Sigmoid colon (tissue), 6 donors: ENCODE measurements at regions not wholly inside any gene's neighbourhood (a gene's known extent, or its start where the extent isn't known, plus 50 kb on each side); places are given as distances from the start of the nearest gene placed in this dataset.

ENCODE experiments used
- DNase-seq: peaks from one replicate; pipeline ENCODE4 v3.0.0-alpha.2; 2019
- H3K27ac ChIP-seq, 4 donors: fragments of 200-600 bp; sonication (generic); one replicate each; pipeline ENCODE4 v1.5.1; 2016 to 2019; ENCODE audit warnings: mild to moderate bottlenecking in 1 of 4
- H3K27me3 ChIP-seq, 3 donors: fragments of 200-600 bp; sonication (generic); one replicate each; pipeline ENCODE4 v1.5.1; 2019; ENCODE audit warnings: mild to moderate bottlenecking in 1 of 3
- H3K36me3 ChIP-seq, 4 donors: fragments of 200-600 bp; sonication (generic); one replicate each; pipeline ENCODE4 v1.5.1; 2016 to 2019
- H3K4me1 ChIP-seq, 4 donors: fragments of 200-600 bp; sonication (generic); one replicate each; pipeline ENCODE4 v1.5.1; 2017 to 2019
- H3K4me3 ChIP-seq, 4 donors: fragments of 200-600 bp; sonication (generic); one replicate each; pipeline ENCODE4 v1.5.1; 2017 to 2019; ENCODE audit warnings: mild to moderate bottlenecking in 2 of 4, moderate library complexity in 1 of 4
- H3K9me3 ChIP-seq, 4 donors: fragments of 200-600 bp in 3 of 4; sonication (generic) in 3 of 4; one replicate each; pipeline versions ENCODE4 v1.5.1 to v1.6.1; 2013 to 2019
- CTCF ChIP-seq, 4 experiments: fragments of 450-650 bp in 3 of 4; fragments of 200-600 bp in 1 of 4; IDR thresholded peaks; one replicate each; pipeline ENCODE4 v1.5.1; 2016 to 2019; ENCODE audit warnings: antibody characterized with exemption in 4 of 4, mild to moderate bottlenecking in 3 of 4, moderate library complexity in 2 of 4
- EP300 ChIP-seq, 4 donors: sonication (generic); formaldehyde crosslinking; IDR thresholded peaks; one replicate each; pipeline ENCODE4 v1.6.1; 2017; ENCODE audit warnings: antibody characterized with exemption in 4 of 4
- POLR2A ChIP-seq, 2 donors: fragments of 450-650 bp; IDR thresholded peaks; one replicate each; pipeline ENCODE4 v1.6.1; 2016; ENCODE audit warnings: antibody characterized with exemption in 2 of 2, mild to moderate bottlenecking in 2 of 2, moderate library complexity in 2 of 2
- POLR2AphosphoS5 ChIP-seq, 4 donors: sonication (generic); formaldehyde crosslinking; IDR thresholded peaks; one replicate each; pipeline ENCODE4 v1.6.1; 2017; ENCODE audit warnings: antibody characterized with exemption in 4 of 4
- WGBS, 2 donors: extraction: QIAGEN DNeasy Blood & Tissue Kit; methylation state at CpG; one replicate each; pipeline ENCODE4 v1.1.7; 2013; 5-methylcytosine and 5-hydroxymethylcytosine counted together
- intact Hi-C: fragments of 100-400 bp; cut with DNase I; formaldehyde crosslinking; loops from one replicate; pipeline ENCODE4 v1.15.1; 2023
- donor health status: healthy with polysubstance abuse.
- donor health status: healthy.

GRCh38 chr2:217008794-217009193 lies 148.9 kb upstream of the TNP1 start:
- Histone ChIP-seq H3K9me3 (no peaks in the 10 kb centered on the region), H3K4me3 (no peak overlapping the region), H3K27ac (no peak overlapping the region), H3K4me1 (peaks cover 0 to 17% (median 0%) of the 10 kb centered on the region in 4 donors), H3K36me3 (no peaks in the 10 kb centered on the region), H3K27me3 (no peaks in the 10 kb centered on the region)
- intact Hi-C loops = no loop called here
- no peak for DNase-seq
- WGBS, 2 donors = 45 to 47% methylated on average over 2 of the region's 2 CpGs
- TF ChIP-seq POLR2A (IDR thresholded peaks at IDR 0.05) = no peak
- TF ChIP-seq CTCF (IDR thresholded peaks at IDR 0.05) = no peak
- no peak for TF ChIP-seq EP300 (IDR thresholded peaks at IDR 0.05)
- no peak for TF ChIP-seq POLR2AphosphoS5 (IDR thresholded peaks at IDR 0.05)

GRCh38 chr2:217006217-217006616 lies 146.4 kb upstream of the TNP1 start:
- WGBS, 2 donors = 62 to 89% methylated on average over 3 of the region's 3 CpGs
- Histone ChIP-seq H3K27me3 (no peaks in the 10 kb centered on the region), H3K27ac (no peak overlapping the region), H3K4me1 (peaks cover 0 to 17% (median 0%) of the 10 kb centered on the region in 4 donors), H3K36me3 (no peaks in the 10 kb centered on the region), H3K4me3 (no peak overlapping the region), H3K9me3 (no peaks in the 10 kb centered on the region)
- TF ChIP-seq POLR2A (IDR thresholded peaks at IDR 0.05) (no peak), POLR2AphosphoS5 (IDR thresholded peaks at IDR 0.05) (no peak), EP300 (IDR thresholded peaks at IDR 0.05) (no peak), CTCF (IDR thresholded peaks at IDR 0.05) (no peak)
- DNase-seq = no peak
- intact Hi-C loops = no loop called here

- H3K27me3 ChIP-seq = no peaks in the 10 kb centered on the region
- TF ChIP-seq EP300 (IDR thresholded peaks at IDR 0.05) (no peak), POLR2A (IDR thresholded peaks at IDR 0.05) (no peak), CTCF (IDR thresholded peaks at IDR 0.05) (no peak), POLR2AphosphoS5 (IDR thresholded peaks at IDR 0.05) (no peak)
- H3K27ac ChIP-seq = peak overlapping the region in 1 of 4 donors; percentile 11
- no peaks in the 10 kb centered on the region for H3K36me3 ChIP-seq
- H3K4me1 ChIP-seq = peaks cover 0 to 17% (median 0%) of the 10 kb centered on the region in 4 donors
- H3K9me3 ChIP-seq = no peaks in the 10 kb centered on the region
- no peak overlapping the region for H3K4me3 ChIP-seq
- DNase-seq = no peak
- 55 to 67% methylated on average over 3 of the region's 3 CpGs for WGBS, 2 donors
- intact Hi-C loops = no loop called here
Measured at GRCh38 chr2:217004656-217005055, 144.8 kb upstream of the TNP1 start.

- H3K27me3 ChIP-seq = no peaks in the 10 kb centered on the region
- no peaks in the 10 kb centered on the region for H3K9me3 ChIP-seq
- intact Hi-C loops = no loop called here
Measured at GRCh38 chr2:217001740-217002139, 141.9 kb upstream of the TNP1 start.

More at GRCh38 chr2:217001740-217002139, 141.9 kb upstream of the TNP1 start:
- 77 to 82% methylated on average over 2 of the region's 2 CpGs for WGBS, 2 donors
- Histone ChIP-seq H3K27ac (no peak overlapping the region), H3K36me3 (no peaks in the 10 kb centered on the region), H3K4me1 (peaks cover 0 to 9% (median 0%) of the 10 kb centered on the region in 4 donors), H3K4me3 (no peak overlapping the region)
- no peak for TF ChIP-seq EP300 (IDR thresholded peaks at IDR 0.05)
- no peak for TF ChIP-seq POLR2AphosphoS5 (IDR thresholded peaks at IDR 0.05)
- TF ChIP-seq CTCF (IDR thresholded peaks at IDR 0.05) = no peak
- no peak for TF ChIP-seq POLR2A (IDR thresholded peaks at IDR 0.05)
- DNase-seq = no peak
